ENCODE measurements at regions not wholly inside any gene's neighbourhood (a gene's known extent, or its start where the extent isn't known, plus 50 kb on each side); places are given as distances from the start of the nearest gene placed in this dataset.
A peak's percentile ranks its signal among the peaks of the same experiment; 100 is the strongest.
"Not testable (repeated sequence)": the region's sequence is repeated elsewhere in the genome, so short reads cannot be mapped to it uniquely, and the experiment has no call there.

GRCh38 chr12:22826026-22826425 lies 201.1 kb downstream of the ETNK1 start:
- H3K36me3 ChIP-seq (ENCODE audit: control insufficient read depth, insufficient read depth, low read length), result no peaks in the 10 kb centered on the region
- Mint-ChIP-seq H3K27me3 (ENCODE audit: insufficient read depth, unreplicated experiment) (peaks cover 3% of the 10 kb centered on the region), H3K9me3 (ENCODE audit: unreplicated experiment) (peaks cover 49% of the 10 kb centered on the region), H3K27ac (ENCODE audit: unreplicated experiment) (no peak overlapping the region), H3K4me1 (ENCODE audit: low read depth, unreplicated experiment) (peaks cover 10% of the 10 kb centered on the region), H3K36me3 (ENCODE audit: insufficient read depth, unreplicated experiment) (no peaks in the 10 kb centered on the region), H3K4me3 (ENCODE audit: unreplicated experiment) (no peak overlapping the region)
- ChIA-PET POLR2A (no interaction called here), CTCF (no interaction called here)
- intact Hi-C loops (cut with micrococcal nuclease; ENCODE audit: unreplicated experiment), result no loop called here
- BruUV-seq (replicated peaks), result no TSS peak
- H3K4me3 ChIP-seq (ENCODE audit: low read depth, low read length), result no peak overlapping the region
- peaks cover 15% of the 10 kb centered on the region for H3K4me1 ChIP-seq
- peaks cover 15% of the 10 kb centered on the region for H3K9me3 ChIP-seq
- H3K27me3 ChIP-seq (replicated peaks; ENCODE audit: control insufficient read depth, insufficient read depth, low read length), result no peaks in the 10 kb centered on the region
- TF ChIP-seq, protein P1, sequence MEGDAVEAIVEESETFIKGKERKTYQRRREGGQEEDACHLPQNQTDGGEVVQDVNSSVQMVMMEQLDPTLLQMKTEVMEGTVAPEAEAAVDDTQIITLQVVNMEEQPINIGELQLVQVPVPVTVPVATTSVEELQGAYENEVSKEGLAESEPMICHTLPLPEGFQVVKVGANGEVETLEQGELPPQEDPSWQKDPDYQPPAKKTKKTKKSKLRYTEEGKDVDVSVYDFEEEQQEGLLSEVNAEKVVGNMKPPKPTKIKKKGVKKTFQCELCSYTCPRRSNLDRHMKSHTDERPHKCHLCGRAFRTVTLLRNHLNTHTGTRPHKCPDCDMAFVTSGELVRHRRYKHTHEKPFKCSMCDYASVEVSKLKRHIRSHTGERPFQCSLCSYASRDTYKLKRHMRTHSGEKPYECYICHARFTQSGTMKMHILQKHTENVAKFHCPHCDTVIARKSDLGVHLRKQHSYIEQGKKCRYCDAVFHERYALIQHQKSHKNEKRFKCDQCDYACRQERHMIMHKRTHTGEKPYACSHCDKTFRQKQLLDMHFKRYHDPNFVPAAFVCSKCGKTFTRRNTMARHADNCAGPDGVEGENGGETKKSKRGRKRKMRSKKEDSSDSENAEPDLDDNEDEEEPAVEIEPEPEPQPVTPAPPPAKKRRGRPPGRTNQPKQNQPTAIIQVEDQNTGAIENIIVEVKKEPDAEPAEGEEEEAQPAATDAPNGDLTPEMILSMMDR (IDR thresholded peaks at IDR 0.05; ENCODE audit: insufficient read depth in 1 of 2, low read depth in 1 of 2, low read length in 1 of 2, severe bottlenecking in 1 of 2, unreplicated experiment in 1 of 2), result no peak
- DNase-seq, result no peak

GRCh38 chr12:22826446-22826981 lies 201.5 kb downstream of the ETNK1 start:
- POLR2A ChIA-PET, result not testable (repeated sequence)

DNA sequence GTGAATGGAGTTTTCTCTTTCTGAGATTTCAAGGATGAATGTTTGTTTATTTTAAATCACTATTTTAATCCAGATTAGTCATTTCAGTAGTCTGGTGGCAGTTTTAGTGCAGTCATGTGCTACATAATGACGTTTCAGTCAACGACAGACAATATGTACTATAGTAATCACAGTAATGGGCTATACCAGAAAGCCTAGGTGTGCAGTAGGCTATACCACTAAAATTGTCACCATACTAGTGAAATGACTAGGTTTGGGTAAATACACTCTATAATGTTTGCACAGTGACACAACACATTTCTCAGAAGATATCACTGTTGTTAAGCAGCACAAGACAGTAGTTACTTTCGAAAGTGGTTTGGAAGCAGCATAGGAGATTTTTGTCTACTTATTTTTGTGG lies 203.1 kb downstream of the ETNK1 start:
- ChIA-PET POLR2A (no interaction called here), CTCF (no interaction called here)
- H3K4me1 Mint-ChIP-seq (ENCODE audit: low read depth, unreplicated experiment), result peaks cover 10% of the 10 kb centered on the region
- no TSS peak for BruUV-seq (replicated peaks)
- no peak overlapping the region for H3K4me3 Mint-ChIP-seq (ENCODE audit: unreplicated experiment)
- intact Hi-C loops (cut with micrococcal nuclease; ENCODE audit: unreplicated experiment), result no loop called here
- no peaks in the 10 kb centered on the region for H3K36me3 Mint-ChIP-seq (ENCODE audit: insufficient read depth, unreplicated experiment)
- Histone ChIP-seq H3K36me3 (ENCODE audit: control insufficient read depth, insufficient read depth, low read length) (no peaks in the 10 kb centered on the region), H3K27me3 (replicated peaks; ENCODE audit: control insufficient read depth, insufficient read depth, low read length) (no peaks in the 10 kb centered on the region), H3K9me3 (peaks cover 12% of the 10 kb centered on the region), H3K4me3 (ENCODE audit: low read depth, low read length) (no peak overlapping the region), H3K4me1 (peaks cover 15% of the 10 kb centered on the region)
- TF ChIP-seq, protein P1 (IDR thresholded peaks at IDR 0.05; ENCODE audit: insufficient read depth in 1 of 2, low read depth in 1 of 2, low read length in 1 of 2, severe bottlenecking in 1 of 2, unreplicated experiment in 1 of 2), result no peak
- DNase-seq, result peak in 1 of 2 experiments; percentile 8
- no peak overlapping the region for H3K27ac Mint-ChIP-seq (ENCODE audit: unreplicated experiment)
- H3K27me3 Mint-ChIP-seq (ENCODE audit: insufficient read depth, unreplicated experiment), result no peaks in the 10 kb centered on the region
- peaks cover 37% of the 10 kb centered on the region for H3K9me3 Mint-ChIP-seq (ENCODE audit: unreplicated experiment)

More at GRCh38 chr12:22826446-22826981, 201.5 kb downstream of the ETNK1 start:
- CTCF ChIA-PET; DNase-seq; H3K27me3 ChIP-seq (replicated peaks; ENCODE audit: control insufficient read depth, insufficient read depth, low read length); H3K36me3 ChIP-seq (ENCODE audit: control insufficient read depth, insufficient read depth, low read length); intact Hi-C loops (cut with micrococcal nuclease; ENCODE audit: unreplicated experiment); H3K4me3 ChIP-seq (ENCODE audit: low read depth, low read length); H3K36me3 Mint-ChIP-seq (ENCODE audit: insufficient read depth, unreplicated experiment); BruUV-seq (replicated peaks); H3K27me3 Mint-ChIP-seq (ENCODE audit: insufficient read depth, unreplicated experiment); H3K4me3 Mint-ChIP-seq (ENCODE audit: unreplicated experiment): not testable (repeated sequence)
- Mint-ChIP-seq H3K27ac (ENCODE audit: unreplicated experiment) (peak overlapping the region; percentile 24), H3K4me1 (ENCODE audit: low read depth, unreplicated experiment) (peaks cover 10% of the 10 kb centered on the region), H3K9me3 (ENCODE audit: unreplicated experiment) (peaks cover 49% of the 10 kb centered on the region)
- peaks cover 15% of the 10 kb centered on the region for H3K9me3 ChIP-seq
- H3K4me1 ChIP-seq, result peaks cover 15% of the 10 kb centered on the region

GRCh38 chr12:22835431-22835830 lies 210.5 kb downstream of the ETNK1 start:
- Histone ChIP-seq H3K4me1 (no peaks in the 10 kb centered on the region), H3K9me3 (no peaks in the 10 kb centered on the region), H3K27me3 (replicated peaks; ENCODE audit: control insufficient read depth, insufficient read depth, low read length) (no peaks in the 10 kb centered on the region; the same call in 1 of the 2 replicates), H3K36me3 (ENCODE audit: control insufficient read depth, insufficient read depth, low read length) (no peaks in the 10 kb centered on the region), H3K4me3 (ENCODE audit: low read depth, low read length) (no peak overlapping the region)
- no peak for DNase-seq
- Mint-ChIP-seq H3K9me3 (ENCODE audit: unreplicated experiment) (peaks cover 6% of the 10 kb centered on the region), H3K4me3 (ENCODE audit: unreplicated experiment) (no peak overlapping the region), H3K27ac (ENCODE audit: unreplicated experiment) (no peak overlapping the region), H3K4me1 (ENCODE audit: low read depth, unreplicated experiment) (no peaks in the 10 kb centered on the region), H3K27me3 (ENCODE audit: insufficient read depth, unreplicated experiment) (no peaks in the 10 kb centered on the region), H3K36me3 (ENCODE audit: insufficient read depth, unreplicated experiment) (no peaks in the 10 kb centered on the region)
- BruUV-seq (replicated peaks), result no TSS peak
- ChIA-PET CTCF (no interaction called here), POLR2A (no interaction called here)
- TF ChIP-seq, protein P1 (IDR thresholded peaks at IDR 0.05; ENCODE audit: insufficient read depth in 1 of 2, low read depth in 1 of 2, low read length in 1 of 2, severe bottlenecking in 1 of 2, unreplicated experiment in 1 of 2), result no peak
- intact Hi-C loops (cut with micrococcal nuclease; ENCODE audit: unreplicated experiment), result no loop called here

Data from Caco-2 (cell line).